ENCODE measurements at regions not wholly inside any gene's neighbourhood (a gene's known extent, or its start where the extent isn't known, plus 50 kb on each side); places are given as distances from the start of the nearest gene placed in this dataset.

DNA sequence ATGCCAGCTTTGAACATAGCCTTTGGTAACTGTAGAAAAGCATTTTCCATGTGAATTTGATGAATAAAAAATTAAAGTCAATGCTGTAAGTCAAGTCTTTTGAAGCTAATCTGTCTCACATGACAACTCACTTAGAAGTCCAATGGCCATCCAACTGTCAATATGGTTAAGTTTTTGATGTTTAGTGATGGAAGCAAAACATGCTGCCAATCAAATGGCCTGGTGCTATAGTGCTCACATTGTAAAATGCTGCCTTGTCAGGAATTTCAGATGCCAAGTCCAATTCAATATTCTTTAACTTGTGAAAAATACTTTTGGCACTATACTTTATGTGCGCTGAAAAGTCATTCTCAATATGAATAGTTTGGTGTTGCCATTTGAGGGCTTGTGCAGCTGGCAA, 1361.8 kb upstream of the ALCAM start:
- WGBS, 4 donors: 87 to 100% (median 94%) methylated on average over 1 of the region's 1 CpG
- Histone ChIP-seq H3K27me3 (no peaks in the 10 kb centered on the region), H3K9me3 (replicated peaks in 1 of 3) (no peaks in the 10 kb centered on the region), H3K4me1 (replicated peaks in 1 of 2) (no peaks in the 10 kb centered on the region), H3K27ac (no peak overlapping the region), H3K36me3 (replicated peaks in 1 of 2) (no peaks in the 10 kb centered on the region), H3K4me3 (no peak overlapping the region)
- no peak for DNase-seq
- intact Hi-C loops (cut with DNase I): no loop called here
- TF ChIP-seq POLR2A (IDR thresholded peaks at IDR 0.05): no peak
- TF ChIP-seq, protein P1, sequence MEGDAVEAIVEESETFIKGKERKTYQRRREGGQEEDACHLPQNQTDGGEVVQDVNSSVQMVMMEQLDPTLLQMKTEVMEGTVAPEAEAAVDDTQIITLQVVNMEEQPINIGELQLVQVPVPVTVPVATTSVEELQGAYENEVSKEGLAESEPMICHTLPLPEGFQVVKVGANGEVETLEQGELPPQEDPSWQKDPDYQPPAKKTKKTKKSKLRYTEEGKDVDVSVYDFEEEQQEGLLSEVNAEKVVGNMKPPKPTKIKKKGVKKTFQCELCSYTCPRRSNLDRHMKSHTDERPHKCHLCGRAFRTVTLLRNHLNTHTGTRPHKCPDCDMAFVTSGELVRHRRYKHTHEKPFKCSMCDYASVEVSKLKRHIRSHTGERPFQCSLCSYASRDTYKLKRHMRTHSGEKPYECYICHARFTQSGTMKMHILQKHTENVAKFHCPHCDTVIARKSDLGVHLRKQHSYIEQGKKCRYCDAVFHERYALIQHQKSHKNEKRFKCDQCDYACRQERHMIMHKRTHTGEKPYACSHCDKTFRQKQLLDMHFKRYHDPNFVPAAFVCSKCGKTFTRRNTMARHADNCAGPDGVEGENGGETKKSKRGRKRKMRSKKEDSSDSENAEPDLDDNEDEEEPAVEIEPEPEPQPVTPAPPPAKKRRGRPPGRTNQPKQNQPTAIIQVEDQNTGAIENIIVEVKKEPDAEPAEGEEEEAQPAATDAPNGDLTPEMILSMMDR (IDR thresholded peaks at IDR 0.05): no peak

DNA sequence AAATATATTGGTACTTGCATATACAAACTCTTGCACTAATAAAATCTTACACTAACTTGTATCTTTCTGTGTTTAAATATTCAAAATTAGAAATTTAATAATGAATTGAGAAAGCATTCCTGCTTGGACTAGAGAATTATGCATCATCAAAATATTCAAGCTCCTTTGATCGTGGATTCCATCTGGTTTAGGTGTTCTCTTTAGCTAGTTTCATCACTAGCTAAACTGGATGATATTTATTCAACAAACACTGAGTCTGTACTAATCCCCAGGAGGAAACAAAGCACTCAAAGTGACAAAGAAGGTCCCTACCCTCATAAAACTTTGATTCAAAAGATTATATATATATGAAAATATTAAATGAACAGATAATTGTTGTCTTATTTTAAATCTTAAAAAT, 1360.9 kb upstream of the ALCAM start:
- WGBS, 4 donors: 67 to 76% (median 70%) methylated on average over 1 of the region's 1 CpG
- Histone ChIP-seq H3K27me3 (no peaks in the 10 kb centered on the region), H3K36me3 (replicated peaks in 1 of 2) (no peaks in the 10 kb centered on the region), H3K27ac (no peak overlapping the region), H3K4me1 (replicated peaks in 1 of 2) (no peaks in the 10 kb centered on the region), H3K9me3 (replicated peaks in 1 of 3) (no peaks in the 10 kb centered on the region), H3K4me3 (no peak overlapping the region)
- TF ChIP-seq, protein P1 (IDR thresholded peaks at IDR 0.05): no peak
- no peak for TF ChIP-seq POLR2A (IDR thresholded peaks at IDR 0.05)
- DNase-seq: no peak
- intact Hi-C loops (cut with DNase I): no loop called here

DNA sequence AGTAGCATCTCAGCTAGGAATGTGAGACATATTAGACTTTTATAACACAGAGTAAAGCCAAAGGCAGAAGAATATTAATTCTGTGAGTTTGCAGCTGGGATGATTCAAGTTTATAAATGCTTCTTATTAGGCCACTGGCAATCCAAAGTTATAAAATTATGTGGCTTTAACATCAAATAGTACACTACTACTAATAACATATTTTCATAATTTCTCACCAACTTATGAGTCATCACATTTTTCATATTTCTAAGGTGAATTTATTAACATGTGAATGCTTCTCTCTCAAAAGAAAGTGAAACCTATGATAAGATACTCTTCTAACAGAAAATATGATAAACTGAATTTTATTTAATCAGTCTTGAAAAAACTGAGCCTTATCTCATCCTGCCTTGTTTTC, 1348.2 kb upstream of the ALCAM start:
- Histone ChIP-seq H3K27ac (no peak overlapping the region), H3K9me3 (replicated peaks in 1 of 3) (no peaks in the 10 kb centered on the region), H3K4me3 (no peak overlapping the region), H3K4me1 (replicated peaks in 1 of 2) (no peaks in the 10 kb centered on the region), H3K27me3 (no peaks in the 10 kb centered on the region), H3K36me3 (replicated peaks in 1 of 2) (no peaks in the 10 kb centered on the region)
- TF ChIP-seq, protein P1 (IDR thresholded peaks at IDR 0.05): no peak
- no peak for TF ChIP-seq POLR2A (IDR thresholded peaks at IDR 0.05)
- DNase-seq: no peak
- intact Hi-C loops (cut with DNase I): no loop called here

DNA sequence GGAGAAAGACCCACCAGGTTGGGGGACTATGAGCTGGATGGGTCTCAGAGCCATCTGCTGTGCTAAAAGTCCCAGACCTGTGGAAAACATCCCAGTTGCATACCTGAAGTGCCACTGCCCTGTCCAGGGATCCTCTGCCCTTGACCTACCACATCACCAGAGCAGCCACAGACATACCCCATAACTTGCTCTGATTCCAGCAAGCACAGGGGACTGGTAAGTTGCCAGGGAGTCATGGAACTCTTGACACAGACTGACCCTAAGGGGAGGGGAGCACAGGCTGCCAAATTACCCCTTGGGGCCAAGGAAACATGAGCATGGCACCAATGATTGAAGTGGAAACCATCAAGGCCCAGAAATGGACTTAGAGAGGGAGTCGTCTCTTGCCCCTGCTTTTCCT, 1335.1 kb upstream of the ALCAM start:
- TF ChIP-seq, protein P1 (IDR thresholded peaks at IDR 0.05): no peak
- TF ChIP-seq POLR2A (IDR thresholded peaks at IDR 0.05): no peak
- WGBS, 4 donors: 55 to 82% (median 81%) methylated on average over 1 of the region's 1 CpG
- Histone ChIP-seq H3K9me3 (replicated peaks in 1 of 3) (no peaks in the 10 kb centered on the region), H3K4me3 (no peak overlapping the region), H3K27me3 (no peaks in the 10 kb centered on the region), H3K27ac (no peak overlapping the region), H3K36me3 (replicated peaks in 1 of 2) (no peaks in the 10 kb centered on the region), H3K4me1 (replicated peaks in 1 of 2) (no peaks in the 10 kb centered on the region)
- no peak for DNase-seq
- intact Hi-C loops (cut with DNase I): no loop called here
